Spleen (tissue), 11 donors: ENCODE measurements at regions not wholly inside any gene's neighbourhood (a gene's known extent, or its start where the extent isn't known, plus 50 kb on each side); places are given as distances from the start of the nearest gene placed in this dataset.

Experiments used
- DNase-seq: peaks from one replicate; pipeline ENCODE4 v3.0.0-alpha.2; 2020
- H3K27ac ChIP-seq, 8 donors: fragments of 200-600 bp; sonication (generic) in 7 of 8; 1 replicate in 4 of 8; 2 replicates in 4 of 8; pipeline versions ENCODE4 v1.5.0 to v1.8.0; 2016 to 2021; ENCODE audit warnings: inconsistent platforms in 4 of 8, mild to moderate bottlenecking in 4 of 8, moderate library complexity in 1 of 8
- H3K27me3 ChIP-seq, 7 donors: fragments of 200-600 bp; sonication (generic) in 6 of 7; replicated peaks in 1 of 7; 1 replicate in 4 of 7; 2 replicates in 3 of 7; pipeline versions ENCODE4 v1.5.0 to v1.8.0; 2016 to 2021; ENCODE audit warnings: inconsistent platforms in 3 of 7, mild to moderate bottlenecking in 1 of 7
- H3K36me3 ChIP-seq, 6 donors: fragments of 200-600 bp; sonication (generic) in 5 of 6; 1 replicate in 4 of 6; 2 replicates in 2 of 6; pipeline versions ENCODE4 v1.5.0 to v1.8.0; 2016 to 2021; ENCODE audit warnings: inconsistent platforms in 2 of 6
- H3K4me1 ChIP-seq, 6 donors: fragments of 200-600 bp; sonication (generic) in 5 of 6; 1 replicate in 3 of 6; 2 replicates in 3 of 6; pipeline versions ENCODE4 v1.5.0 to v1.8.0; 2016 to 2021; ENCODE audit warnings: inconsistent platforms in 3 of 6
- H3K4me3 ChIP-seq, 8 donors: fragments of 200-600 bp; sonication (generic) in 7 of 8; 1 replicate in 4 of 8; 2 replicates in 4 of 8; pipeline versions ENCODE4 v1.5.0 to v1.8.0; 2016 to 2021; ENCODE audit warnings: inconsistent platforms in 4 of 8, mild to moderate bottlenecking in 4 of 8, moderate library complexity in 2 of 8
- H3K9me3 ChIP-seq, 8 donors: fragments of 200-600 bp; sonication (generic) in 7 of 8; 1 replicate in 4 of 8; 2 replicates in 4 of 8; pipeline versions ENCODE4 v1.5.0 to v1.8.0; 2016 to 2021; ENCODE audit warnings: inconsistent platforms in 4 of 8
- CTCF ChIP-seq, 11 experiments: fragments of 200-600 bp in 7 of 11; fragments of 450-650 bp in 4 of 11; sonication (generic) in 4 of 11; IDR thresholded peaks in 8 of 11; conservative IDR thresholded peaks in 3 of 11; 1 replicate in 7 of 11; 2 replicates in 4 of 11; pipeline versions ENCODE4 v1.4.0 to v1.8.0; 2016 to 2021; ENCODE audit warnings: antibody characterized with exemption in 11 of 11, inconsistent platforms in 4 of 11, mild to moderate bottlenecking in 1 of 11
- POLR2A ChIP-seq, 3 donors: fragments of 450-650 bp; IDR thresholded peaks; one replicate each; pipeline ENCODE4 v1.5.1; 2017; ENCODE audit warnings: antibody characterized with exemption in 3 of 3, mild to moderate bottlenecking in 1 of 3
- POLR2AphosphoS5 ChIP-seq, 3 donors: sonication (generic); formaldehyde crosslinking; IDR thresholded peaks; one replicate each; pipeline ENCODE4 v1.5.1; 2017; ENCODE audit warnings: antibody characterized with exemption in 3 of 3
- whole genome bisulfite sequencing, 5 donors: extraction: QIAGEN DNeasy Blood & Tissue Kit in 3 of 5; methylation state at CpG; one replicate each; pipeline versions ENCODE4 v1.1.5 to v1.1.7; 2013 to 2018; 5-methylcytosine and 5-hydroxymethylcytosine counted together
- intact Hi-C: fragments of 100-400 bp; cut with DNase I; formaldehyde crosslinking; loops from one replicate; pipeline ENCODE4 v1.15.0; 2023; ENCODE audit warnings: low total_unique reads
- donor health status: healthy with polysubstance abuse.
- donor health status: DM: no; HTN: no; CAD: no; lungs with moderate emphysema.
- donor health status: DM: no; HTN: no; CAD: no.
- donor health status: Bipolar disorder and iron deficiency.
- donor health status: healthy.
- donor health status: DM: no; HTN: no; CAD: no.
- donor health status: DM: yes; HTN: yes; CAD: no.

DNA sequence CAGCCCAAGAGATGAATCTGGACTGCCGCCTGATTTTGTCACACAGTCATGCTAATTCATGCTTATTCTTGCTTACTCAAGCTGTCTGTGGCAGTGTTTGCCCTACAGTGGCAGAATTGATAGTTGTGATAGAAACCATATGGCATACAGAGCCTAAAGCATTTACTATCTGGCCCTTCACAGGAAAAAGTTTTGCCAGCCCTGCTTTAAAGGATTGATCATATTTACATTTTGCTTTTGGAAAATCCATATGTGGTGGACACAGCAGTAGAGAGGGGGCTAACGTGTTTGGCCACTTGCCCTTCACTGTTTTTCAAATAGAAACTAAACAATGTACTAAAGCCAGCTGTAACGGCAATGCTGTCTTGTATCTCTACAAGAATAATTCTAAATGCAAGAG, 974.0 kb upstream of the GHITM start:
- Histone ChIP-seq H3K27ac (no peak overlapping the region), H3K27me3 (no peaks in the 10 kb centered on the region), H3K4me3 (no peak overlapping the region), H3K36me3 (no peaks in the 10 kb centered on the region), H3K4me1 (no peaks in the 10 kb centered on the region), H3K9me3 (peaks cover 0 to 4% (median 0%) of the 10 kb centered on the region in 8 donors)
- TF ChIP-seq POLR2AphosphoS5 (IDR thresholded peaks at IDR 0.05) (no peak), CTCF (IDR thresholded peaks at IDR 0.05 in 8 of 11, conservative IDR thresholded peaks at IDR 0.05 in 3 of 11) (no peak), POLR2A (IDR thresholded peaks at IDR 0.05) (no peak)
- intact Hi-C loops, result no loop called here
- DNase-seq, result no peak
- WGBS, 5 donors, result 42 to 62% (median 53%) methylated on average over 3 of the region's 3 CpGs

DNA sequence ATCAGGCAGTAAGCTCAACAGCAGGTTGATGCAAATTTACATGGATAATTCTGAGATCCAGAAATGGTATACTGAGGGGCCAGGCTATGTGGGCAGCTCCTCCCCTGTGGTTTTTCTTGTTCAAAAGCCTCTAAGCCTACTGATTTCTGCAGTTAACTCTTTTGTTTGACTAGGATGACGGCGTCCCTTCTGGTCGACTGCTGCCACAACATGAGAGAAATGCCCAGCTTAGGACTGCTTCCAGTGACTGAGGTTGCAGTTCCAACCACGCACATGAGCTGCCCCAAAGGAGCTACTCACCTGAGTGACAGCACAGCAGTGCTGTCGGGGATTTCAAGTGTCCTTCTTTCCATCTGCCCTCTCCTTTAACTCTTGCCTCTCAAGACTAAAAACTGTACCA, 973.0 kb upstream of the GHITM start:
- H3K4me3 ChIP-seq, result no peak overlapping the region
- peaks cover 0 to 4% (median 0%) of the 10 kb centered on the region in 8 donors for H3K9me3 ChIP-seq
- intact Hi-C loops, result no loop called here
- no peaks in the 10 kb centered on the region for H3K27me3 ChIP-seq
- TF ChIP-seq POLR2AphosphoS5 (IDR thresholded peaks at IDR 0.05) (no peak), POLR2A (IDR thresholded peaks at IDR 0.05) (no peak), CTCF (IDR thresholded peaks at IDR 0.05 in 8 of 11, conservative IDR thresholded peaks at IDR 0.05 in 3 of 11) (no peak)
- no peak for DNase-seq
- H3K27ac ChIP-seq, result no peak overlapping the region
- H3K4me1 ChIP-seq, result no peaks in the 10 kb centered on the region
- H3K36me3 ChIP-seq, result no peaks in the 10 kb centered on the region
- WGBS, 5 donors, result 26 to 50% (median 43%) methylated on average over 5 of the region's 5 CpGs

GRCh38 chr10:83167081-83167480, 972.2 kb upstream of the GHITM start:
- TF ChIP-seq CTCF (IDR thresholded peaks at IDR 0.05 in 8 of 11, conservative IDR thresholded peaks at IDR 0.05 in 3 of 11), result no peak
- TF ChIP-seq POLR2AphosphoS5 (IDR thresholded peaks at IDR 0.05), result no peak
- TF ChIP-seq POLR2A (IDR thresholded peaks at IDR 0.05), result no peak
- no peak overlapping the region for H3K27ac ChIP-seq
- peaks cover 0 to 4% (median 0%) of the 10 kb centered on the region in 8 donors for H3K9me3 ChIP-seq
- intact Hi-C loops, result no loop called here
- no peaks in the 10 kb centered on the region for H3K36me3 ChIP-seq
- no peak overlapping the region for H3K4me3 ChIP-seq
- no peaks in the 10 kb centered on the region for H3K27me3 ChIP-seq
- 45 to 75% (median 71%) methylated on average over 4 of the region's 4 CpGs for WGBS, 5 donors
- DNase-seq, result no peak
- H3K4me1 ChIP-seq, result no peaks in the 10 kb centered on the region

GRCh38 chr10:83176901-83177300, 962.4 kb upstream of the GHITM start:
- H3K36me3 ChIP-seq, result no peaks in the 10 kb centered on the region
- intact Hi-C loops, result no loop called here
- no peak overlapping the region for H3K27ac ChIP-seq
- 83 to 91% (median 85%) methylated on average over 2 of the region's 2 CpGs for WGBS, 5 donors
- TF ChIP-seq POLR2AphosphoS5 (IDR thresholded peaks at IDR 0.05) (no peak), CTCF (IDR thresholded peaks at IDR 0.05 in 8 of 11, conservative IDR thresholded peaks at IDR 0.05 in 3 of 11) (no peak), POLR2A (IDR thresholded peaks at IDR 0.05) (no peak)
- no peaks in the 10 kb centered on the region for H3K27me3 ChIP-seq
- H3K4me1 ChIP-seq, result no peaks in the 10 kb centered on the region
- DNase-seq, result no peak
- H3K9me3 ChIP-seq, result peaks cover 0 to 27% (median 2%) of the 10 kb centered on the region in 8 donors
- H3K4me3 ChIP-seq, result no peak overlapping the region
